ENCODE measurements at regions not wholly inside any gene's neighbourhood (a gene's known extent, or its start where the extent isn't known, plus 50 kb on each side); places are given as distances from the start of the nearest gene placed in this dataset.

- TF ChIP-seq POLR2A (IDR thresholded peaks at IDR 0.05), result no peak
- TF ChIP-seq CTCF (IDR thresholded peaks at IDR 0.05), result no peak
- Histone ChIP-seq H3K27ac (no peak overlapping the region), H3K9me3 (no peaks in the 10 kb centered on the region), H3K4me3 (no peak overlapping the region), H3K36me3 (ENCODE audit: low read depth, missing control alignments) (no peaks in the 10 kb centered on the region), H3K4me1 (no peaks in the 10 kb centered on the region), H3K27me3 (no peaks in the 10 kb centered on the region)
- intact Hi-C loops (cut with DNase I; ENCODE audit: low total_unique reads), result no loop called here
- no peak for DNase-seq
These were observed 137.5 kb downstream of the HLX start for GRCh38 chr1:221016751-221017150.

GRCh38 chr1:221018414-221018813, 139.2 kb downstream of the HLX start:
- Histone ChIP-seq H3K4me1 (no peaks in the 10 kb centered on the region), H3K36me3 (ENCODE audit: low read depth, missing control alignments) (no peaks in the 10 kb centered on the region), H3K9me3 (no peaks in the 10 kb centered on the region), H3K4me3 (no peak overlapping the region), H3K27ac (no peak overlapping the region), H3K27me3 (no peaks in the 10 kb centered on the region)
- intact Hi-C loops (cut with DNase I; ENCODE audit: low total_unique reads), result no loop called here
- 90 to 92% methylated on average over 1 of the region's 1 CpG for WGBS, 2 donors
- TF ChIP-seq POLR2A (IDR thresholded peaks at IDR 0.05) (no peak), CTCF (IDR thresholded peaks at IDR 0.05) (no peak)
- DNase-seq, result no peak

GRCh38 chr1:221022331-221022730, 143.1 kb downstream of the HLX start:
- Histone ChIP-seq H3K27ac (no peak overlapping the region), H3K27me3 (no peaks in the 10 kb centered on the region), H3K4me1 (no peaks in the 10 kb centered on the region), H3K9me3 (no peaks in the 10 kb centered on the region), H3K4me3 (no peak overlapping the region), H3K36me3 (ENCODE audit: low read depth, missing control alignments) (no peaks in the 10 kb centered on the region)
- intact Hi-C loops (cut with DNase I; ENCODE audit: low total_unique reads), result no loop called here
- no peak for DNase-seq
- TF ChIP-seq POLR2A (IDR thresholded peaks at IDR 0.05) (no peak), CTCF (IDR thresholded peaks at IDR 0.05) (no peak)
- 82 to 83% methylated on average over 3 of the region's 3 CpGs for WGBS, 2 donors

- no peaks in the 10 kb centered on the region for H3K4me1 ChIP-seq
- no peak overlapping the region for H3K4me3 ChIP-seq
- H3K27me3 ChIP-seq, result no peaks in the 10 kb centered on the region
- DNase-seq, result no peak
- intact Hi-C loops (cut with DNase I; ENCODE audit: low total_unique reads), result no loop called here
- H3K27ac ChIP-seq, result no peak overlapping the region
- 91 to 96% methylated on average over 5 of the region's 5 CpGs for WGBS, 2 donors
- H3K9me3 ChIP-seq, result no peaks in the 10 kb centered on the region
- TF ChIP-seq POLR2A (IDR thresholded peaks at IDR 0.05) (no peak), CTCF (IDR thresholded peaks at IDR 0.05) (no peak)
- H3K36me3 ChIP-seq (ENCODE audit: low read depth, missing control alignments), result no peaks in the 10 kb centered on the region
These were observed 144.2 kb downstream of the HLX start for GRCh38 chr1:221023482-221023881.

- Histone ChIP-seq H3K4me1 (no peaks in the 10 kb centered on the region), H3K36me3 (ENCODE audit: low read depth, missing control alignments) (no peaks in the 10 kb centered on the region), H3K9me3 (no peaks in the 10 kb centered on the region), H3K27ac (no peak overlapping the region), H3K4me3 (no peak overlapping the region), H3K27me3 (no peaks in the 10 kb centered on the region)
- DNase-seq, result no peak
- intact Hi-C loops (cut with DNase I; ENCODE audit: low total_unique reads), result no loop called here
- WGBS, 2 donors, result 93 to 94% methylated on average over 8 of the region's 8 CpGs
- no peak for TF ChIP-seq CTCF (IDR thresholded peaks at IDR 0.05)
These were observed 146.3 kb downstream of the HLX start for GRCh38 chr1:221025501-221025900.

Measured in testis (tissue), 2 donors.